Left ventricle myocardium inferior (tissue), 1 donor: ENCODE measurements at regions not wholly inside any gene's neighbourhood (a gene's known extent, or its start where the extent isn't known, plus 50 kb on each side); places are given as distances from the start of the nearest gene placed in this dataset.

Experiments
- DNase-seq: peaks from one replicate; pipeline ENCODE4 v3.0.0-alpha.2; 2020
- H3K27ac ChIP-seq: fragments of 200-600 bp; replicated peaks from 2 replicates; pipeline ENCODE4 v1.8.0; 2021
- H3K27me3 ChIP-seq: fragments of 200-600 bp; 2 replicates; pipeline ENCODE4 v1.8.0; 2021; ENCODE audit warnings: low read depth
- H3K36me3 ChIP-seq: fragments of 200-600 bp; 2 replicates; pipeline ENCODE4 v1.8.0; 2021
- H3K4me1 ChIP-seq: fragments of 200-600 bp; 2 replicates; pipeline ENCODE4 v1.8.0; 2021
- H3K4me3 ChIP-seq: fragments of 200-600 bp; 2 replicates; pipeline ENCODE4 v1.8.0; 2021; ENCODE audit warnings: mild to moderate bottlenecking, moderate library complexity
- H3K9me3 ChIP-seq: fragments of 200-600 bp; replicated peaks from 2 replicates; pipeline ENCODE4 v1.8.0; 2021
- intact Hi-C: fragments of 100-400 bp; cut with micrococcal nuclease; formaldehyde crosslinking; loops from one replicate; pipeline ENCODE4 v1.11.0; 2022
- TF ChIP-seq, protein P1 (sequence below): fragments of 200-600 bp; IDR thresholded peaks from 2 replicates; pipeline ENCODE4 v1.8.0; 2021; ENCODE audit warnings: antibody characterized with exemption, mild to moderate bottlenecking, borderline replicate concordance
- donor health status: DM: no; HTN: yes; CAD: no; lungs with severe emphysema.

DNA sequence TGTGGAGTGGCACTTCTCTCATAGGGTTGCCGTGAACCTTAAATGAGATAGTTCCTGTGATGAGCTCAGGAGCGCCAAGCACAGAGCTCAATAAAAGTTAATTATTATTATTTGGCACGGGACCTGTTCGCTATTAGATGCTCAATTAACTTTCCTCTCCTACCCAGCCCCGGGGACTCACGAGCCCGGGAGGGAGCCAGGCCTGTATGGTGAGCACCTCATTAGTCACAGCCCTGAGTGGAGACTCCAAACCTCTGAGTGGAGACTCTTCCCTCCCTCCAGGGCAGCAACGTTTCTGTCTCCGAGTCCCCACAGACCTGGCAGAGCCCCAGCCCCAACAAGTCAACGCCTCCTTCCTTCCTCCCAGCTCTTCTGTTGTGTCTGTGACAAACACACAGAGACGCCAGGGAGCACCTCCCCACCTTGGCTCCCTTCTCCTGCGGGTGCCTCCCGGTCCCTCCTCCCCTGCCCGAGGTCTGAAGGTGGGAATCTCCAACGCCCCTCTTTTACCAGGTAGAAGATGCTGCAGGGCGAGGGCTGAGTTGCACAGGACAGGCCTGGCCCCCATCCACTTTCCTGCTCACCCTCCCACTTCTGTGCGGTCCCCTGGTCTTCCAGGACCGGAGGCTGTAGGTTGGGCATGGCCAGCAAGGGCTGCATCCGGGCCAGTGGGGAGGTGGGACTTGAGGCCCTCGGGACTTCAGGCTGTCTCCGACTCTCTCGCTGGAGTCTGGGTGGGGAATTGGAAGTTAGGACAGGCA is 52.7 kb upstream of the ODC1 start:
- Histone ChIP-seq H3K9me3 (no peaks in the 10 kb centered on the region), H3K4me1 (no peaks in the 10 kb centered on the region), H3K36me3 (no peaks in the 10 kb centered on the region), H3K27ac (no peak overlapping the region), H3K4me3 (no peak overlapping the region), H3K27me3 (peaks cover 50% of the 10 kb centered on the region)
- no peak for DNase-seq
- TF ChIP-seq, protein P1, sequence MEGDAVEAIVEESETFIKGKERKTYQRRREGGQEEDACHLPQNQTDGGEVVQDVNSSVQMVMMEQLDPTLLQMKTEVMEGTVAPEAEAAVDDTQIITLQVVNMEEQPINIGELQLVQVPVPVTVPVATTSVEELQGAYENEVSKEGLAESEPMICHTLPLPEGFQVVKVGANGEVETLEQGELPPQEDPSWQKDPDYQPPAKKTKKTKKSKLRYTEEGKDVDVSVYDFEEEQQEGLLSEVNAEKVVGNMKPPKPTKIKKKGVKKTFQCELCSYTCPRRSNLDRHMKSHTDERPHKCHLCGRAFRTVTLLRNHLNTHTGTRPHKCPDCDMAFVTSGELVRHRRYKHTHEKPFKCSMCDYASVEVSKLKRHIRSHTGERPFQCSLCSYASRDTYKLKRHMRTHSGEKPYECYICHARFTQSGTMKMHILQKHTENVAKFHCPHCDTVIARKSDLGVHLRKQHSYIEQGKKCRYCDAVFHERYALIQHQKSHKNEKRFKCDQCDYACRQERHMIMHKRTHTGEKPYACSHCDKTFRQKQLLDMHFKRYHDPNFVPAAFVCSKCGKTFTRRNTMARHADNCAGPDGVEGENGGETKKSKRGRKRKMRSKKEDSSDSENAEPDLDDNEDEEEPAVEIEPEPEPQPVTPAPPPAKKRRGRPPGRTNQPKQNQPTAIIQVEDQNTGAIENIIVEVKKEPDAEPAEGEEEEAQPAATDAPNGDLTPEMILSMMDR, result no peak
- intact Hi-C loops, result no loop called here

DNA sequence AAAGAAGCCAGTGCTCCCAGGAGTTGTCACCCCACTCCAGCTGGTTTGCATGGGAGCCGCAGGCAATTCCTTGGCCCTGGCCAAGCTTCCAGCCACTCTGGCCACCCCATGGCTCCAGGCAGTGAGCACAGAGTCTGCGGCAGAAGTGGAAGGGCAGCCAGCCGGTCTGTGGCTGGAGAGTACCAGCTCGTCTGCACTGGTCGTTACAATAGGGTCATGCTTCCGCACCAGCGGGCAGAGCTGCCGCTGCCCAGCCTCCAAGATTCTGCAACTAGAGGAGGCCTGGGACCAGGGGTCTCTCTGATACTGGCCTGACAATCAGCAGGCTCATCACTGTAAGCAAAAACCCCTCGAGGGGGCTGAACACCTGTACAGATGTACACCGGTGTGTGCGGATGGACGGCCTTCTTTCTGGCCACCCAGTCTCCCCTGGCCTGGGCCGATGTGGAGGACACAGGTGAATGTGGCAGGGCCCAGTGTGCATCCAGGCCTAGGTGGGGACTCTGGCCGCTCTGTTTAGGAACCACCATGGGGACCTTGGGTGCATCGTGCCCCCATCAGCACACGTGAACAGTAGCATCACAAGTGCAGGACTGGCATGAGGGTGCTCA is 51.9 kb upstream of the ODC1 start:
- no peaks in the 10 kb centered on the region for H3K9me3 ChIP-seq
- no peak overlapping the region for H3K4me3 ChIP-seq
- no peaks in the 10 kb centered on the region for H3K4me1 ChIP-seq
- intact Hi-C loops, result no loop called here
- TF ChIP-seq, protein P1, result no peak
- no peaks in the 10 kb centered on the region for H3K36me3 ChIP-seq
- H3K27ac ChIP-seq, result no peak overlapping the region
- no peak for DNase-seq
- peaks cover 52% of the 10 kb centered on the region for H3K27me3 ChIP-seq

- Histone ChIP-seq H3K4me1 (no peaks in the 10 kb centered on the region), H3K9me3 (no peaks in the 10 kb centered on the region), H3K4me3 (no peak overlapping the region), H3K36me3 (no peaks in the 10 kb centered on the region), H3K27me3 (peaks cover 53% of the 10 kb centered on the region), H3K27ac (no peak overlapping the region)
- no peak for DNase-seq
- intact Hi-C loops, result no loop called here
- TF ChIP-seq, protein P1, result no peak
These were observed 51.3 kb upstream of the ODC1 start for GRCh38 chr2:10499275-10499907.

DNA sequence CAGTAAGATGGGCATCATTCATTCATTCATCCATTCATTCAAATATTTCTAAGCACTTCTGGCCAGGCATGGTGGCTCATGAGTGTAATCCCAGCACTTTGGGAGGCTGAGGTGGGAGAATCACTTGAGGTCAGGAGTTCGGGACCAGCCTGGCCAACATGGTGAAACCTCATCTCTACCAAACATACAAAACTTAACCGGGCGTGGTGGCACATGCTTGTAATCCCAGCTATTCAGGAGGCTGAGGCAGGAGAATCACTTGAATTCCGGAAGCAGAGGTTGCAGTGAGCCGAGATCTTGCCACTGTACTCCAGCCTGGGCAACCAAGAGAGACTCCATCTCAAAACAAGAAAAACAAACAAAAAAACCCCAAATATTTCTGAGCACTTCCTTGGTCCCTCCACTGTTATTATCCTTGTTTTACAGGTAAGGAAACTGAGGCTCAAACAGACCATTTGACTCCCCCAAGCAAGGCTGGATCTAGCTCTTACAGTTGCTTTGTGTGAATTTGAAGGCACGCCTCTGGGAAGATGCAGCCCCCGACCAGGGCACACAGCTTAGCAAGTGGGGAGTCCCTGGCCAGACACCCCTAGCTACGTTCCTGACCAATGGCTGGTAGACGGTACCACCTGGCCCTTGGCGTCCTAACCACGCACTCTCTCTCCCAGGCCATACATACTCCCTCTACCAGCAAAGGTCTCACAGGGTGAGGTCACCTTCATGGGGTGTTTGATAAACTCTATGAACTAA is 50.6 kb upstream of the ODC1 start:
- Histone ChIP-seq H3K36me3 (no peaks in the 10 kb centered on the region), H3K4me3 (no peak overlapping the region), H3K27ac (no peak overlapping the region), H3K9me3 (no peaks in the 10 kb centered on the region), H3K4me1 (no peaks in the 10 kb centered on the region), H3K27me3 (peaks cover 60% of the 10 kb centered on the region)
- TF ChIP-seq, protein P1, result no peak
- intact Hi-C loops, result no loop called here
- no peak for DNase-seq
